GM12801 (cell line): ENCODE measurements at regions not wholly inside any gene's neighbourhood (a gene's known extent, or its start where the extent isn't known, plus 50 kb on each side); places are given as distances from the start of the nearest gene placed in this dataset.

Experiments
- CTCF ChIP-seq: IDR thresholded peaks from one replicate; pipeline ENCODE4 v1.5.1; 2011; ENCODE audit warnings: control low read depth; ENCODE audit not compliant: insufficient read length; ENCODE audit errors: extremely low read depth

GRCh38 chr5:165882099-165882498, 2376.7 kb downstream of the MAT2B start:
- no peak for TF ChIP-seq CTCF

DNA sequence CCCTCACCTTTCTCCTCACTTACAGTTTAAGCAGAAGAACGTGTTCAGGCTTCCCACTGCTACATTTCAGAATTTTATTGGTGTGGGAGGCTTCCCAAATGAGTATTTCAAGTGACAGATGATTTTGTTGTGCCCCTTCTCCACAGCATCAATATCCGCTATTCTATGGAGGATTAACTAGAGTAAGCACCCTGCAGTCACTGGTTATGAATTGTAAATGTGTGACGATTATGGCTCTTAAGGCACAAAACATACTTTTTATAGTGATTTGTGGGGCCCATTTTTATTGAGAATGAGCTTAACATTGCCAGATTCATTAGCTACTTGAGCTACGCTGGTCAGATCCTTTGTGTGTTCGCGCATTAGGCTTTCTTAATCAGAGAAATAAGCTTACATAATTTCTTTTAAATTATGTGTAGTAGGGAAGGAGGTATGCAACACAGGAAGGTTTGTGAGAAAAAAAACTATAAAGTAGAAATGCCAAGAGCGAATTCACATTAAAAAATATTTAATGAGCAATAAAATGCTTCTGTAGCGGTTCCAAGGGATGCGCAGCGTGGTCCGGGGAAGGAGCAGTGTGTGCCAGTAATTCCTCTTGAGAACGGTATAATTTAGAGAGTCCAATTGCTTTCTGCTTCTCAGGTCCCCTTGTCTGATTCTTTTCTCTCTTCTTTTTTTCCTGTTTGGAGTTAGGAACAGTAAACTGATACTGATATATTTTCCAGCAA, 2380.4 kb downstream of the MAT2B start:
- no peak for TF ChIP-seq CTCF

- TF ChIP-seq CTCF, result no peak
Observed at GRCh38 chr5:165887147-165887546, 2381.7 kb downstream of the MAT2B start.

GRCh38 chr5:165892383-165892782, 2387.0 kb downstream of the MAT2B start:
- TF ChIP-seq CTCF, result no peak

- no peak for TF ChIP-seq CTCF
Observed at GRCh38 chr5:165894916-165895315, 2389.5 kb downstream of the MAT2B start.

- TF ChIP-seq CTCF, result no peak
Observed at GRCh38 chr5:165903835-165904234, 2387.6 kb upstream of the WWC1 start.

- TF ChIP-seq CTCF, result no peak
Observed at GRCh38 chr5:165906871-165907270, 2384.6 kb upstream of the WWC1 start.
